HL-60/S4 treated with retinoic acid at 250 ng/mL for 4 days and 3 days (cell line): ENCODE measurements at regions not wholly inside any gene's neighbourhood (a gene's known extent, or its start where the extent isn't known, plus 50 kb on each side); places are given as distances from the start of the nearest gene placed in this dataset.

Experiments
- in situ Hi-C: fragments of 300-500 bp; cut with MboI; formaldehyde crosslinking; loops from 2 replicates; pipeline ENCODE4 v1.7.0; 2022; ENCODE audit warnings: low sequenced_read_pairs

- in situ Hi-C loops, result no loop called here
These were observed 479.3 kb downstream of the HS3ST3B1 start for GRCh38 chr17:14780097-14780651.

GRCh38 chr17:14779241-14779640 is 478.4 kb downstream of the HS3ST3B1 start:
- in situ Hi-C loops, result no loop called here

GRCh38 chr17:14777291-14777690 is 476.4 kb downstream of the HS3ST3B1 start:
- in situ Hi-C loops, result no loop called here

GRCh38 chr17:14776791-14777190 is 475.9 kb downstream of the HS3ST3B1 start:
- in situ Hi-C loops, result no loop called here

GRCh38 chr17:14775731-14776492 is 475.0 kb downstream of the HS3ST3B1 start:
- in situ Hi-C loops, result no loop called here

DNA sequence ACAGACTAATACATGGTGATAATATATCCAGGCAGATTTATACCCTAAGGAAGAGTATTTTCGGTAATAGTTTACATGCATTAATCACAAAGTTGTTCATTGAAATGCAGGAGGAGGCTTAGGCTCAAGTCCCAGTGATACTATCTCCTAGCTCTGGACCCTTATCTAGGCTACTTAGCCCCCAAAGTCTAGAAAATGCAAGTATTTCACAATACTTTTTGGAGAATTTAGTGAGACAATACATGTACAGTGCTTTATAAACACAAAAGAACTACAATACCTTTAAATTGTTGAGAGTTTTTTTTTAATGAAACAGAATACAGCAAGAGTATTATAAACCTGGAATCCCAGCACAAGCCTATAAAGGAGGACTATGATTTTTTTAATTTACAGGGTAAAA is 473.9 kb downstream of the HS3ST3B1 start:
- in situ Hi-C loops, result no loop called here

GRCh38 chr17:14772776-14773175 is 471.9 kb downstream of the HS3ST3B1 start:
- in situ Hi-C loops, result no loop called here

GRCh38 chr17:14771543-14771942 is 470.7 kb downstream of the HS3ST3B1 start:
- in situ Hi-C loops, result no loop called here

DNA sequence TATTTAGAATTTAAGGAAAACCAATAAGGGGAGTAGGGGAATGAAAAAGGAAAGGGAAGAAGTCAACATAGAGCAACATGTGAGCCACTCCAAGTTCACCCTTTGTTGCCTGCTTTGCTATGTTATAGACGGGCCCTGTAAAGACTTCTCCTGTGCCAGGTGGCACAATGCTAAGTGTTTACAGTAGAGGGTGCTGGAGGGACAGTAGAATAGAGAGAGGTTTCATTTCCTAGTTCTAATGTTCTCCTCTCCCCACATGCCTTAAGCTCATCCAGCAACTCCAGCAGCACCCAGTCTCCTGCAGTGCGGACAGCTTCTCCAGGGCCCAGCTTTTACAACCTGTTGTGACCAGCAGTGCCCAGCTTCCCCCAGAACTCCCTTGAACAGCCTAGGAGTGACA is 468.0 kb downstream of the HS3ST3B1 start:
- in situ Hi-C loops, result no loop called here

DNA sequence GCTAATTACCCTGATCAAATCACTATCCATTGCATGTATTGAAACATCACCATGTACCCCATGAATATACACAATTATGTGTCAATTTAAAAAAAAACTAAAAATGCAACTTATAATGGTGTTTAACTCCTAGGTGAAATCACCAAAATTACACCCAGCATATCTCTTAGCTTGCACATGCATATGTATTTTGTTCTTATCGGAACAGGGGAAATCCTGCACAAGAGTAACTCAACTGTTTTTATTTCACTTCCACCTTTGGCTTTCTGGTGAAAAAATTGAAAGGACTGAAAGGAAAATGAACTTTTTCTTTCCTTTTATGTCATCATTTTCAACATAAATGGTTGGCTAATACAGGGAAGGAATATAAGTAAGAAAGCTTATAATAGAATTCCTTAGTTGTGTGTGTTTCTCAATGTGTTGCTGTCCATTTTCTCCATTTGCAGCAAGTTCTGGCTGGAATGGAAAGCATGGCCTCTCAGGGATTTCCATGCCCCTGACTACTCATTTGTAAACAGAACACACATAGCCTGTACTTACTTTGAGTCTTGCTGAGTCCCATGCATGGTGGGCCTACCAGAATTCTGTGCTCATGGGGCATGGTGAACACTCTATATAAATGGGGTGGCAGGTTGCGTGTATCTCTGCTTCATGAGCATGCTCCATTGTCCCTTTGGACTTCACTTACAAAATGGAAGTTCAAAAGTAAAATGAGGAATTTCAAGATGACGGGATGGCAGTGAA is 462.0 kb downstream of the HS3ST3B1 start:
- in situ Hi-C loops, result no loop called here

DNA sequence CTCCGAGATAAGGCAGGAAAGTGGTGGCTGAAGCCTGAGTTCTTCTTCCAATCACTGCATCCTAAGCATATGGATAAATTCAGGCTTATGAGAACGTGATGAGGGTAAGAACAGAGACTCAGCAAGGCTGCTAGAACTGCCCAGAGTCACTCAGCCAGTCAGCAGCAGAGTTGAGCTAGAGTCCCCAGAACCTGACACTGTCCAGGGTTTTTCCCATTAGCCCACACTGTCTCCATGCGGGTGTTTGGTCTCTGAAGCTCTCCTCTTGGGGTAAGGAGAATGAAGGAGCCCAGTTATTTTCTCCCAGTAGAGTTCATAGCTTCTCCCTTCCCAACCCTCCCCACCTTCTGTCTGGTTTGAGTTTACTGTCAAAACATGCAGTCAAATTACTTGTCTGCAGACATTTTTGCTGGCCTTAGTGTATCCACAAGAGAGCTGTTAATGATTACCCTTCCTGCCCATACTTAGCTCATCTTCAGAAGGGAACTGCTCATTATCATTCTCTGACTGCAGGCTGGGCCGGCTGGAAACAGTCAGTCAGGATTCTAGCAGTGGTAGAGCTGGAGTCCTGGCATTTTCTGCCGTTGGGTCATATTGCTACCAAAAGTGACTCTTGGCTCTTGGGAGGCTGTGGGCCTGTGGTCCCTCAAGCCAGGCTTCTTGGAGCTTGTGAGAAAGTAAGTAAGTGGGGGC is 460.0 kb downstream of the HS3ST3B1 start:
- in situ Hi-C loops, result no loop called here

GRCh38 chr17:14760212-14760611 is 459.3 kb downstream of the HS3ST3B1 start:
- in situ Hi-C loops, result no loop called here

- in situ Hi-C loops, result no loop called here
These were observed 458.4 kb downstream of the HS3ST3B1 start for GRCh38 chr17:14759325-14759724.

- in situ Hi-C loops, result no loop called here
These were observed 455.6 kb downstream of the HS3ST3B1 start for GRCh38 chr17:14756479-14756878.

DNA sequence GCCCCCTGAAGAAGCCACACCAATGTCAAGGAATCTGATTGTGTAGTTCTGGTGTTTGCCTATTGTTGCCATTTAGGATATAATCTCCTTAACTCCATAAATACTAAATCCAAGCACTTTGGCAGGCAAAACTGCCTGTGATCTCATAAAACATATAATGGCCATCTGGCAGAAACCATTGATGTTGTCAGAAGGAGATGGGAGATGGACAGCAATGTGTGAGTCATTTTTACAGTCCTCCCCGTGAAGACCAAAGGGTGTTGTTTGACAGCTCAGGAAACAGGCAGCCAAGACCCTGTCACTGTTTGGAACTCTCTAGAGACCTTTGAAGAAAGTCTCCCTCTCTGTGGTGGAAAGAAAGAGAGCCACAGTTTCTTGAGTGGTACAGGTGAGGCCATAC is 454.1 kb downstream of the HS3ST3B1 start:
- in situ Hi-C loops, result no loop called here

- in situ Hi-C loops, result no loop called here
These were observed 452.5 kb downstream of the HS3ST3B1 start for GRCh38 chr17:14753383-14753782.

DNA sequence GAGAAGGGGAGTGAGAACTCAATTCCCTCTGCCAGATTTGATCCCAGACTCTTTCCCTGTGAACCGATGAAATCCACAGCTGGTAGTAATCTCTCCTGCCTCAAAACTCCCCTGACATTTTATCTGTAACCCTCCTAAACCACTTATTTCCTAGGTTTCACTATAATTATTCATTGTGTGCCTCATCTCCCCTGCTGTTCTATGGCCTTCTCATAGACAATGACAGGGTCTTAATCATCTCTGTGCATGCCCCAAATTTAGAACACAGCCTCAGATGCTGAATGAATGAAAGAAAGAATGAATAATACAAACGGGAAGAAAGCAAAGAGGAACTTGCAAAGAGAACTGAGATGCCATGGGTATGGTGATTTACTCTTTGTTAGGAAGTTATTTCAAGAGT is 451.1 kb downstream of the HS3ST3B1 start:
- in situ Hi-C loops, result no loop called here

GRCh38 chr17:14750866-14751265 is 450.0 kb downstream of the HS3ST3B1 start:
- in situ Hi-C loops, result no loop called here

DNA sequence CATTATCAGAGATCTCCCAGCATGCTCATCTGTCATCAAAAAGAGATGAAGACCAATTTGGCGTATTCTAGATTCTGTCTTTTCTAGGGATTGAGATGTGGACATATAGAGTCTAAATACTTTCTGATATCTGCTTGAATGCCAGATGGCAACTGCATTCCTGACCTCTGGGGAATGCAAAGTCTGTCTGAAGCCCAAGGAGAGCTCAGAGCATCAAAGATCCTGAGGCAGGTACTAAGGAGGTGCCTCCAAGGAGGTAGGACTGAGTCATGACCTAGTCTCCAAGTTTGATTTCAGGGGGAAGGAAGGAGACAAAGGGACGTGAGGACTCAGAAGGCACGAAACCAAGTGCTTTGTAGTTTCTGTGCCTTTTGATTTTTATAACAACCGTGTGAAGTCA is 448.4 kb downstream of the HS3ST3B1 start:
- in situ Hi-C loops, result no loop called here

DNA sequence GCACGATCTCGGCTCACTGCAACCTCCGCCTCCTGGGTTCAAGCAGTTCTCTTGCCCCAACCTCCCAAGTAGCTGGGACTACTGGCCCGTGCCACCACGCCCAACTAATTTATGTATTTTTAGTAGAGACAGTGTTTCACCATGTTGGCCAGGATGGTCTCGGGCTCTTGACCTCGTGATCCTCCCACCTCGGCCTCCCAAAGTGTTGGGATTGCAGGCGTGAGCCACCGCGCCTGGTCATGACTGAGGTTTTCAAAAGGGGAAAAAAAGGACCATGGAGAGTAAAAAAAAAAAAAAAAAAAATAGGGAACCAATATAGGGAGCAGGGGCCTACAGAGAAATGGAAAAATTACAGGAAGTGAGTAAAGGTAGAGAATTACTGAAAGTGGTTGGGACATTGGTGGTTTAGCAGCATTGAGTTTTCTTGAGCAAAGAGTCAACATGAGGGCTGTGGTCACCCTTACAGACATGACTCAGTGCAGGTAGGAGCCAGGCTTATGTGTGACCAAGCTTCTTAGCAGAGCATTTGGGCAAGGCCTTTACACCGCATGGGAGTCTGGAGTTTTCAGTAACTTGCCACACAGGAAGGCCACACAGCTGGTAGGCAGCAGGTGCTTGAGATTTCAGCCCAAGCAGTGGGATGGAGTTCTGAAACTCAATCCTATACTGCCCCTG is 447.3 kb downstream of the HS3ST3B1 start:
- in situ Hi-C loops, result no loop called here

DNA sequence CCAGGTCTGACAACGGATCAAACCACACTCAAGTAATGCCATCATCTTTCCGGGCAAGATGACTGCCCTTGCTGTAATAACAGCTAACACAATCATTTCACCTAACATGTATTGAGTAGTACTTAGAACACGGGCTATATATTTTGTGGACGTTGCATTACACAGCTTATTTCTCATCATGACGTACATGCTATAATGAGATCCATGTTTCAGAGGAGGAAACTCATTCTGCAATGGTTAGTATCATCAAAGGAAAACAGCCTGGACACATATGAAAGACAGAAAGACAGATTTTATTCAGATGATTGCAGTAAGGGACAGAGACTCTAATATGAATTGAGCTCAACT is 446.7 kb downstream of the HS3ST3B1 start:
- in situ Hi-C loops, result no loop called here
